CD4-positive, alpha-beta memory T cell (primary cell): ENCODE measurements at regions not wholly inside any gene's neighbourhood (a gene's known extent, or its start where the extent isn't known, plus 50 kb on each side); places are given as distances from the start of the nearest gene placed in this dataset.

ENCODE experiments used
- CTCF ChIA-PET: fragments of 350-600 bp; sonication (Branson Sonifier 250); formaldehyde crosslinking; loops from one replicate; lab custom pipeline; 2021; ENCODE audit warnings: inconsistent platforms; ENCODE audit not compliant: partially characterized antibody; lab: Charles Lee
- POLR2A ChIA-PET: fragments of 350-600 bp; sonication (Branson Sonifier 250); formaldehyde crosslinking; loops from one replicate; lab custom pipeline; 2021; ENCODE audit not compliant: partially characterized antibody; lab: Charles Lee
- DNase-seq, 5 donors: peaks; one replicate each; pipeline versions ENCODE4 v3.0.0 to v3.0.0-alpha.2; 2020 to 2022; ENCODE audit warnings: mixed read lengths in 1 of 5
- H3K27ac ChIP-seq: one replicate; pipeline ENCODE4 v1.7.0; 2013; ENCODE audit warnings: low read depth, low read length
- H3K27me3 ChIP-seq: 2 replicates; pipeline ENCODE4 v1.7.0; 2013; ENCODE audit warnings: mild to moderate bottlenecking, low read length, moderate library complexity; ENCODE audit not compliant: insufficient read depth
- H3K36me3 ChIP-seq: 2 replicates; pipeline ENCODE4 v1.7.0; 2013; ENCODE audit warnings: mild to moderate bottlenecking, low read length, moderate library complexity; ENCODE audit not compliant: insufficient read depth
- H3K4me1 ChIP-seq: 2 replicates; pipeline ENCODE4 v1.7.0; 2013; ENCODE audit warnings: mild to moderate bottlenecking, low read length, moderate library complexity; ENCODE audit not compliant: insufficient read depth
- H3K4me3 ChIP-seq, 2 donors: one replicate each; pipeline ENCODE4 v1.7.0; 2013; ENCODE audit warnings: low read length in 2 of 2, mild to moderate bottlenecking in 1 of 2
- H3K9me3 ChIP-seq, 2 donors: one replicate each; pipeline ENCODE4 v1.7.0; 2013; ENCODE audit warnings: low read length in 2 of 2, control low read depth in 1 of 2; ENCODE audit not compliant: control insufficient read depth in 1 of 2
- H3K27ac Mint-ChIP-seq, 7 donors: one replicate each; pipeline ENCODE4 v1.8.0; 2020 to 2021; ENCODE audit warnings: mixed read lengths in 7 of 7, mild to moderate bottlenecking in 6 of 7, inconsistent platforms in 3 of 7, moderate library complexity in 3 of 7
- H3K27me3 Mint-ChIP-seq, 2 donors: one replicate each; pipeline ENCODE4 v1.8.0; 2020 to 2021; ENCODE audit warnings: mixed read lengths in 2 of 2
- H3K36me3 Mint-ChIP-seq, 2 donors: one replicate each; pipeline ENCODE4 v1.8.0; 2020 to 2021; ENCODE audit warnings: mixed read lengths in 2 of 2, inconsistent platforms in 1 of 2, mild to moderate bottlenecking in 1 of 2
- H3K4me1 Mint-ChIP-seq, 4 donors: one replicate each; pipeline ENCODE4 v1.8.0; 2020 to 2021; ENCODE audit warnings: mixed read lengths in 4 of 4, mild to moderate bottlenecking in 1 of 4
- H3K4me3 Mint-ChIP-seq, 8 donors: one replicate each; pipeline ENCODE4 v1.8.0; 2020 to 2021; ENCODE audit warnings: mixed read lengths in 8 of 8, mild to moderate bottlenecking in 7 of 8, moderate library complexity in 6 of 8, inconsistent platforms in 3 of 8
- H3K9me3 Mint-ChIP-seq, 8 donors: one replicate each; pipeline ENCODE4 v1.8.0; 2020 to 2021; ENCODE audit warnings: mixed read lengths in 8 of 8, mild to moderate bottlenecking in 5 of 8, inconsistent platforms in 3 of 8, moderate library complexity in 1 of 8
- intact Hi-C: fragments of 100-400 bp; cut with micrococcal nuclease; formaldehyde crosslinking; loops from one replicate; pipeline ENCODE4 v1.15.1; 2023

- CTCF ChIA-PET = no interaction called here
- Mint-ChIP-seq H3K4me3 (no peak overlapping the region), H3K4me1 (peaks cover 0 to 4% (median 0%) of the 10 kb centered on the region in 4 donors)
Observed at GRCh38 chr7:42588876-42589275, 323.0 kb downstream of the C7orf25 start.

GRCh38 chr7:42587806-42588205, 324.1 kb downstream of the C7orf25 start:
- Histone ChIP-seq H3K36me3 (no peaks in the 10 kb centered on the region), H3K27me3 (no peaks in the 10 kb centered on the region), H3K27ac (no peak overlapping the region), H3K9me3 (no peaks in the 10 kb centered on the region), H3K4me1 (no peaks in the 10 kb centered on the region), H3K4me3 (no peak overlapping the region)
- Mint-ChIP-seq H3K27ac (no peak overlapping the region), H3K4me3 (no peak overlapping the region), H3K27me3 (no peaks in the 10 kb centered on the region), H3K9me3 (peaks cover 0 to 32% (median 18%) of the 10 kb centered on the region in 8 donors), H3K36me3 (no peaks in the 10 kb centered on the region), H3K4me1 (peaks cover 0 to 4% (median 0%) of the 10 kb centered on the region in 4 donors)
- CTCF ChIA-PET = no interaction called here
- DNase-seq = no peak
- POLR2A ChIA-PET = no interaction called here
- intact Hi-C loops = no loop called here

More at GRCh38 chr7:42588876-42589275, 323.0 kb downstream of the C7orf25 start:
- H3K36me3 Mint-ChIP-seq = no peaks in the 10 kb centered on the region
- no peaks in the 10 kb centered on the region for H3K36me3 ChIP-seq
- H3K9me3 Mint-ChIP-seq = peaks cover 0 to 25% (median 17%) of the 10 kb centered on the region in 8 donors
- no peaks in the 10 kb centered on the region for H3K27me3 ChIP-seq
- no peaks in the 10 kb centered on the region for H3K4me1 ChIP-seq
- H3K9me3 ChIP-seq = no peaks in the 10 kb centered on the region
- H3K27ac Mint-ChIP-seq = no peak overlapping the region
- H3K4me3 ChIP-seq = no peak overlapping the region
- POLR2A ChIA-PET = no interaction called here
- intact Hi-C loops = no loop called here
- no peaks in the 10 kb centered on the region for H3K27me3 Mint-ChIP-seq
- no peak overlapping the region for H3K27ac ChIP-seq
- DNase-seq = no peak

- Histone ChIP-seq H3K9me3 (no peaks in the 10 kb centered on the region), H3K27ac (no peak overlapping the region), H3K4me1 (no peaks in the 10 kb centered on the region), H3K36me3 (no peaks in the 10 kb centered on the region), H3K4me3 (no peak overlapping the region), H3K27me3 (no peaks in the 10 kb centered on the region)
- intact Hi-C loops = no loop called here
- Mint-ChIP-seq H3K27ac (no peak overlapping the region), H3K9me3 (peaks cover 0 to 42% (median 16%) of the 10 kb centered on the region in 8 donors), H3K27me3 (no peaks in the 10 kb centered on the region), H3K4me3 (no peak overlapping the region), H3K4me1 (no peaks in the 10 kb centered on the region), H3K36me3 (no peaks in the 10 kb centered on the region)
- CTCF ChIA-PET = no interaction called here
- POLR2A ChIA-PET = no interaction called here
- DNase-seq = no peak
Observed at GRCh38 chr7:42580061-42580460, 331.8 kb downstream of the C7orf25 start.

- Mint-ChIP-seq H3K4me3 (no peak overlapping the region), H3K27me3 (no peaks in the 10 kb centered on the region), H3K27ac (no peak overlapping the region), H3K36me3 (no peaks in the 10 kb centered on the region), H3K9me3 (peaks cover 0 to 26% (median 10%) of the 10 kb centered on the region in 8 donors), H3K4me1 (no peaks in the 10 kb centered on the region)
- POLR2A ChIA-PET = no interaction called here
- H3K36me3 ChIP-seq = no peaks in the 10 kb centered on the region
- H3K27ac ChIP-seq = no peak overlapping the region
- H3K4me3 ChIP-seq = no peak overlapping the region
- intact Hi-C loops = no loop called here
- no peaks in the 10 kb centered on the region for H3K4me1 ChIP-seq
- no peaks in the 10 kb centered on the region for H3K9me3 ChIP-seq
- CTCF ChIA-PET = no interaction called here
- H3K27me3 ChIP-seq = no peaks in the 10 kb centered on the region
- DNase-seq = no peak
Observed at GRCh38 chr7:42575171-42575570, 336.7 kb downstream of the C7orf25 start.

GRCh38 chr7:42574685-42575084, 337.2 kb downstream of the C7orf25 start:
- no peaks in the 10 kb centered on the region for H3K27me3 Mint-ChIP-seq
- H3K36me3 Mint-ChIP-seq = no peaks in the 10 kb centered on the region
- ChIA-PET POLR2A (no interaction called here), CTCF (no interaction called here)
- no peaks in the 10 kb centered on the region for H3K27me3 ChIP-seq
- H3K9me3 Mint-ChIP-seq = peaks cover 0 to 23% (median 10%) of the 10 kb centered on the region in 8 donors
- no peaks in the 10 kb centered on the region for H3K9me3 ChIP-seq
- H3K36me3 ChIP-seq = no peaks in the 10 kb centered on the region
- no peak overlapping the region for H3K4me3 ChIP-seq
- no peaks in the 10 kb centered on the region for H3K4me1 Mint-ChIP-seq
- no peak for DNase-seq
- no peak overlapping the region for H3K27ac ChIP-seq
- H3K4me3 Mint-ChIP-seq = no peak overlapping the region
- intact Hi-C loops = no loop called here
- H3K27ac Mint-ChIP-seq = no peak overlapping the region
- H3K4me1 ChIP-seq = no peaks in the 10 kb centered on the region

- no peaks in the 10 kb centered on the region for H3K4me1 Mint-ChIP-seq
- no peak overlapping the region for H3K27ac Mint-ChIP-seq
- no peaks in the 10 kb centered on the region for H3K4me1 ChIP-seq
- no peak for DNase-seq
- H3K36me3 ChIP-seq = no peaks in the 10 kb centered on the region
- H3K9me3 ChIP-seq = no peaks in the 10 kb centered on the region
- H3K27ac ChIP-seq = no peak overlapping the region
- H3K4me3 Mint-ChIP-seq = no peak overlapping the region
- POLR2A ChIA-PET = no interaction called here
- intact Hi-C loops = no loop called here
- H3K27me3 Mint-ChIP-seq = no peaks in the 10 kb centered on the region
- H3K36me3 Mint-ChIP-seq = no peaks in the 10 kb centered on the region
- peaks cover 0 to 18% (median 9%) of the 10 kb centered on the region in 8 donors for H3K9me3 Mint-ChIP-seq
- H3K27me3 ChIP-seq = no peaks in the 10 kb centered on the region
- H3K4me3 ChIP-seq = no peak overlapping the region
- CTCF ChIA-PET = no interaction called here
Observed at GRCh38 chr7:42573881-42574672, 337.1 kb upstream of the GLI3 start.

GRCh38 chr7:42572561-42572960, 335.6 kb upstream of the GLI3 start:
- Mint-ChIP-seq H3K4me3 (no peak overlapping the region), H3K9me3 (peaks cover 0 to 8% (median 4%) of the 10 kb centered on the region in 8 donors)
- POLR2A ChIA-PET = no interaction called here

More at GRCh38 chr7:42572561-42572960, 335.6 kb upstream of the GLI3 start:
- Mint-ChIP-seq H3K27ac (no peak overlapping the region), H3K4me1 (no peaks in the 10 kb centered on the region), H3K27me3 (no peaks in the 10 kb centered on the region), H3K36me3 (no peaks in the 10 kb centered on the region)
- DNase-seq = no peak
- Histone ChIP-seq H3K4me1 (no peaks in the 10 kb centered on the region), H3K4me3 (no peak overlapping the region), H3K27me3 (no peaks in the 10 kb centered on the region), H3K36me3 (no peaks in the 10 kb centered on the region), H3K27ac (no peak overlapping the region), H3K9me3 (no peaks in the 10 kb centered on the region)
- intact Hi-C loops = no loop called here
- CTCF ChIA-PET = no interaction called here
